Gastroesophageal sphincter (tissue), 2 donors: ENCODE measurements at regions not wholly inside any gene's neighbourhood (a gene's known extent, or its start where the extent isn't known, plus 50 kb on each side); places are given as distances from the start of the nearest gene placed in this dataset.

Experiments used
- POLR2A ChIP-seq, 2 donors: fragments of 450-650 bp; IDR thresholded peaks; one replicate each; pipeline ENCODE4 v1.6.1; 2017; ENCODE audit warnings: antibody characterized with exemption in 2 of 2, mild to moderate bottlenecking in 2 of 2, moderate library complexity in 1 of 2
- POLR2AphosphoS5 ChIP-seq: sonication (generic); formaldehyde crosslinking; IDR thresholded peaks from one replicate; pipeline ENCODE4 v1.6.1; 2017; ENCODE audit warnings: antibody characterized with exemption

- TF ChIP-seq POLR2A (IDR thresholded peaks at IDR 0.05) (no peak), POLR2AphosphoS5 (no peak)
These were observed 474.6 kb downstream of the PRKD1 start for GRCh38 chr14:29453045-29453444.
